ENCODE measurements at regions not wholly inside any gene's neighbourhood (a gene's known extent, or its start where the extent isn't known, plus 50 kb on each side); places are given as distances from the start of the nearest gene placed in this dataset.
A peak's percentile ranks its signal among the peaks of the same experiment; 100 is the strongest.

DNA sequence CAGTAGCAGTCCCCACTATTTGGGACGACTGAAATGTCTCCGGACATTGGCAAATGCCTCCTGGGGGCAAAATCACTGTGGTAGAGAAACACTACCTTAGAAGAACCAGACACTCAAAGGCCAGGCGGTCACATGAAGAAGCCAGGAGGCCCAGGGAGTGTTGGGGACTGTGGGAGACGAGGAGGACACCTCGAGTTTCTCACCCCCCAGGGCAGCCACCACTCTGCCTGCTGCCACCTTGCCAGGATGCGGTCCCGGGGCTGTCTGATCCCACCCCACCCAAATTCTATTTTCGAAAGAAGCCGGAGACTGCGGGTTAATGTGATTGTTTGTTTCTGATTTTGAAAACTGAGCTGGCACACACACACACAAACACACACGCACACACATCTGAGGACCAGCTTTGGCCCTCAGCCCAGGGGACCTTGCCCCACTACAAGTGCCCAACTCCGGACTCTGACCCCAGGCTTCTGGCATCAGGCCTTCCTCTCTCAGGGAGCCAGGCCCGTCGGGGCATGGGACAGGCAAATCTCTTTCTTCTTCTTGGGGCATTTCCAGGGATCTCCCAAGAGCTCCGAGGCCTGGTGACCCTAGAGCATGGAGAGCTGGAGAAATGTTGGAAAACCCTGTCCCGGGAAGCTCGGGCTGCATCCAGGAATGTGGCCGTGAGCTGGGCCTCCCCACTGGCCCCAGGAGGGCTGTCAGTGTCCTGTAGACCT is 187.5 kb upstream of the PMEPA1 start:
- DNase-seq (ENCODE audit: low spot score): no peak

- DNase-seq (ENCODE audit: low spot score): no peak
Measured at GRCh38 chr20:57896563-57896962, 186.7 kb upstream of the PMEPA1 start.

DNA sequence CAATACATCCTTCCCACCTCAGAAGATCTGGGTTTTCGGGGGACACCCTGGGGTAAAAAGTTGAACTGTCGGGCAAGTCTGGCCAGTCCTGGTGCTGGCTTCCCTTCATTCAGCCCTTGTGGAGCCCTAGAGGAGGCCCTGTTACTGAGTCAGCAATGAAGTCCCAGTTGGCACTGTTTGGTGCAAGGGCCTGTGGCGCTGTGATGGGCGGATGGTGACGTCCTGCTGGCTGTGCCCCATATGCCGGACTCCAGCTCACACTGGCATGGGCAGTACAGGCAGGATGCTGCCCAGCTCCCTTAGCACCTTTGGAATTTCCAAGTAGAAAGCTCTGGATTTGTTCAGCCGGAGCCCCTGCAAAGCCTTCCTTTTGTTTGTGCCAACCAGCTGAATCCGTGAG is 186.2 kb upstream of the PMEPA1 start:
- DNase-seq (ENCODE audit: low spot score): no peak

DNA sequence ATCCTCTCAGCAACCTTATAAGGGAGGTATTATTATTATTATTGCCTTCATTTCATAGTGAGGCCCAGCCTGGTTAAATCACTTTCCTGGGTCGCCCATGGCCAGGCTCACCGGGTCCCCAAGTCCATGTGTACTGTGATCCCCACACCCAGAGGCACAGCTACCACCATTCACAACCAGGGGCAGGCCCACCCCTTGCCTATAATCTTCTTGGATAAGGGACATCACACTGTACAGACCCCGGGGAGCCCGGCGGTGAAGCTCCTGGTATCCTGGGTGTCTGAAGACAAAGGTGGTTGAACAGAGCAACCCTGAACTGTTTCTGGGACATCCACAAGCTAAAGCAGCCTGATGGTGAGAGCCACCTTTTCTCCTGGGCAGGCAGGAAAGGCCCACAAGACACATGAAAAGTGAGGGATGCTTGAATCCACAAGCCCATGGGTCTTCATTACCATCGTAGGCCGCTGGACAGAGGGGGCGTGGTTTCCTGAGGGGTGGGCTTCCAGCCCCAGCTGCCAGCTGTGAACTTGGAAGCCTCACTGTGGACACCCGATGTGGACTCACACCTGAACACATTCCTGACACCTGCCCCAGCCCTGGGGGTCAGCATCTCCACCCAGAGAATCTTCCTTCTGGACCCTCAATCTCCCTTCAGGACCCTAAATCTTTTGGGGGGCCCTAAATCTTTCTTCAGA is 185.5 kb upstream of the PMEPA1 start:
- no peak for DNase-seq (ENCODE audit: low spot score)

DNA sequence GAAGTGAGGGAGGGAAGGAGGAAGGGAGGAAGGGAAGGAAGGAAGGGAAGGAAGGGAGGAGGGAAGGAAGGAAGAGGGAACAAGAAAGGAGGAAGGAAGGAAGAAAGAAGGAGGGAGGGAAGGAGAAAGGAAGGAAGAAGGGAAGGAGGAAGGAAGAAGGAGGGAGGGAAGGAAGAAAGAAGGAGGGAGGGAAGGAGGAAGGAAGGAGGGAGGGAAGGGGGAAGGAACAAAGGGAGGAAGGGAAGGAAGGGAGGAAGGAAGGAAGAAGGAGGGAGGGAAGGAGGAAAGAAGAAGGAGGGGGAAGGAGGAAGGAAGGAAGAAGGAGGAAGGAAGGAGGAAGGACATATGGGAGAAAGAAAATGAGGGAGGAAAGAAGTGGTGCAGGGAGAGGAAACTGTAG is 184.7 kb upstream of the PMEPA1 start:
- DNase-seq (ENCODE audit: low spot score): no peak

GRCh38 chr20:57894096-57894495 is 184.3 kb upstream of the PMEPA1 start:
- no peak for DNase-seq (ENCODE audit: low spot score)

DNA sequence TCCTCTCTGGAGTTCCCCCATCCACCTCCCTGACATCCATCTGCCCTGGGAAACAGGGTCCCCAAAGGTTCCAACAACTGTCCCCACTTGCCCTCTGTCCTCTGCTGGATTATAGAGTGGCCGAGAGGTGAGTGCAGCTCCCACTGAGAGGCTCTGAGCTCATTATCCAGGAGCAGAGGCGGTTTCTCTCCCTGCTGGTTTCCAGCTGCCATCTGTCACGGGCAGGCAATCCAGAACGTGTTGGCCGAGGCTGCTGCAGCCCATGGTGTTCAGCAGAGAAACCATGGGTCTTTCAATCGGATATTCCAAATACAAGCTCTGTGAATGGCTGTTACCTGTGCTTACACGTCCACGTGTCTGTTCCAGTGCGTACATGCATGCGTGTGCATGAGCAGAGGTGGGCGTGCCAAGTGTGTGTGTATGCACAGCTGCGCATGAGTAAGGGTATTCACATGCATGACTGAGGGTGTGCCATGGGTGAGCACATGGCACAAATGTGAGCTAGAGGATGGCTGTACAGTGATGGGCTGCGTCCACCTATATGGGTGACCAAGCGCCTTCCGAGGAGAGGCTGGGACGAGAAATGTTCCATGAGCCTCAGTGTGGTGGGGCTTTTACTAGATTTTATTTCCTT is 183.7 kb upstream of the PMEPA1 start:
- no peak for DNase-seq (ENCODE audit: low spot score)

DNA sequence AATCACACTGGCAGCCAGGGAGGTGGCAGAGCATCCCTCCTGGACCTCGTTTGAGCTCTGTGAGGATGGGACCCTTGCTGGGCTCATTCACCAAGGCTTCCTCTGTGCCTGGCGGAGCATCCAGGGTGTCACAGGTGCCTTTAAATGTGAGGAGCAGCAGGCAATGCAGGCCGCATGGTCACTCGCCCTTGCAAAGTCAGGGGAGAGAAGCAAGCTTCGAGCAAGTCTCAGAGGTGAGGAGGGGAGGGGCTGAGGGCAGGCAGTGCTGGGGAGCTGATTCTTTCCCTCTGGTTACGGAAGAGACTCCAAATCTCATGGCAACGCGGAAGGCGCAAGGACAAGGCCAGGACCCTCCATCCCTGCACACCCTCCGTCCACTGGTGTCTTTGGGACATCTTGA is 182.7 kb upstream of the PMEPA1 start:
- no peak for DNase-seq (ENCODE audit: low spot score)

DNA sequence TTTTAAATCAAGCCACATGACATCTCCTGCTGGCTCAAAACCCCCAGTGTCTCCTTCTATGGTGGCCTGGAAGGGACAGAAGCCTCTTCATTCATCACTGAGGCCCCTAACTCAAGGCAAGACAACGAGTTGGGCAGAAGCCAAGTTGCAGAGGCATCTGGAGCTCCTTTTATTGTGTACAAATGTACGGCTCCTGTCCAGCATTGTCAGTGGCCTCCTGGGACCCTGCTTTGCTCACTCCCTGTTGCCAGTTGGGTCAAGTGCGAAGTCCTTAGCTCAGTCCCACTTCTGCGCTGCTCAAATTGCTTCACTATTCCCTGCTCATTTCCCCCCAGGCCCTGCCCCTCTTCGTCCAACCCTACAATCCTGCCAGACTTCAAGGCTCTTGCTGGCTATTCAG is 181.2 kb upstream of the PMEPA1 start:
- no peak for DNase-seq (ENCODE audit: low spot score)

DNA sequence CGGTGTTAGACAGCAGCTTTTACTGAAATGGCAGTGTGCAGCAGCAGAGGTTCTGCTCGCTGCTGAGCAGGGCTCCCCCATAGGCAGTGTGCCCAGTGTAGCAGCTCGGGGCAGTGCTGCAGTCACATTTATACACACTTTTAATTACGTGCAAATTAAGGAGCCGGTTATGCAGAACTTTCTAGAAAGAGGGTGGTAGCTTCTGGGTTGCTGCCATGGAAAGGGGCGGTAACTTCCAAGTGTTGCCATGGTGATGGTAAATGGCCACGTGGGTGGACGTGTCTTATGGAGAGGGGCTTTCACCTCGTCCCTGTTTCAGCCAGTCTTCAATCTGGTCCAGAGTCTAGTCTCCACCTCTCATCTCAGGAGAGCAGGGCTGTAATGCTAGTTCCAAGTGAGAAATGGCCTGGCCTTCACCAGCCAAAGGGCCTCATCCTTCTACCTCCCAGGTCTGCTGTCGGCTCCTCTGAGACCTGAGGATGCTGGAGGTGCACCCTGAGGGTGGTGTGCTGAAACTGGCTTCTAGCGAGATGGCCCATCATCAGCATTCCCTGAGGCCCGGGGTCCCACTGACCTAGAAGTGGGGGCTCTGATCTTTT is 180.5 kb upstream of the PMEPA1 start:
- no peak for DNase-seq (ENCODE audit: low spot score)

DNA sequence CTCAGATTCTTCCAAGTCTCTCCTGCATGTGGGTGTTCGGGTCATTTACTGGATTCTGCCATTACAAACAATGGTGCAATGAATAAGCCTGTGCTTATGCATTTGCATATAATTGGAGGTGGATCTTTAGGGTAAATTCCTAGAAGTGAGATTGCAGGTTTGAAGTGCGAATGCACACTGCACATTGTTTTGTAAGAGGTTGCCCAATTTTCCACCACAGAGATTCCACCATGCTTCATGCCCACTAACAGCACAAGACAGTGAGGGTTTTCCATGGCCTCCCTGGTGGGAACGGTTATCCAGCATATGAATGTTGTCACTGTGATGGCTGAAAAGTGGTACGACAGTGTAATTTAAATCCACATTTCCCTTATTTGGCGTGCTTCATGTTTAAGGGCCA is 178.8 kb upstream of the PMEPA1 start:
- DNase-seq (ENCODE audit: low spot score): no peak

GRCh38 chr20:57884956-57885355 is 175.1 kb upstream of the PMEPA1 start:
- no peak for DNase-seq (ENCODE audit: low spot score)

- DNase-seq (ENCODE audit: low spot score): peak; percentile 19
Measured at GRCh38 chr20:57883761-57884160, 173.9 kb upstream of the PMEPA1 start.

DNA sequence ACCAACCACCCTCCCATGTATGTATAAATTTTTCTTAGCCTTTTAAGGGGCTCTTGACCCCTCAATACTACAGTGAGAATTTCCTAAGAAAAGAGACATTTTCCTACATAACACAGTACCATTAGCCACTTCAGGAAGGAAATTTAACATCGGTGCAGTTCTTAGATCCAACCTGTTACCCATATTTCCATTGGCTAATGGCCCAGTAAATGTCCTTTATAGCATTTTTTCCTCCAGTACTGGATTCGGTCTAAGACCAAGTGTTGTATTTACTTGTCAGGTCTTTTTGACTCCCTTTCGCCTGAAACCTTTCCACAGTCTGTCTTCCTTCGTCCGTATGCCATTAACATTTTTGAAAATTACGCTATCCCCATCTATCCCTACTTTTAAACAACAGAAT is 173.4 kb upstream of the PMEPA1 start:
- DNase-seq (ENCODE audit: low spot score): no peak

GRCh38 chr20:57882451-57883161 is 172.8 kb upstream of the PMEPA1 start:
- DNase-seq (ENCODE audit: low spot score): peak; percentile 39

DNA sequence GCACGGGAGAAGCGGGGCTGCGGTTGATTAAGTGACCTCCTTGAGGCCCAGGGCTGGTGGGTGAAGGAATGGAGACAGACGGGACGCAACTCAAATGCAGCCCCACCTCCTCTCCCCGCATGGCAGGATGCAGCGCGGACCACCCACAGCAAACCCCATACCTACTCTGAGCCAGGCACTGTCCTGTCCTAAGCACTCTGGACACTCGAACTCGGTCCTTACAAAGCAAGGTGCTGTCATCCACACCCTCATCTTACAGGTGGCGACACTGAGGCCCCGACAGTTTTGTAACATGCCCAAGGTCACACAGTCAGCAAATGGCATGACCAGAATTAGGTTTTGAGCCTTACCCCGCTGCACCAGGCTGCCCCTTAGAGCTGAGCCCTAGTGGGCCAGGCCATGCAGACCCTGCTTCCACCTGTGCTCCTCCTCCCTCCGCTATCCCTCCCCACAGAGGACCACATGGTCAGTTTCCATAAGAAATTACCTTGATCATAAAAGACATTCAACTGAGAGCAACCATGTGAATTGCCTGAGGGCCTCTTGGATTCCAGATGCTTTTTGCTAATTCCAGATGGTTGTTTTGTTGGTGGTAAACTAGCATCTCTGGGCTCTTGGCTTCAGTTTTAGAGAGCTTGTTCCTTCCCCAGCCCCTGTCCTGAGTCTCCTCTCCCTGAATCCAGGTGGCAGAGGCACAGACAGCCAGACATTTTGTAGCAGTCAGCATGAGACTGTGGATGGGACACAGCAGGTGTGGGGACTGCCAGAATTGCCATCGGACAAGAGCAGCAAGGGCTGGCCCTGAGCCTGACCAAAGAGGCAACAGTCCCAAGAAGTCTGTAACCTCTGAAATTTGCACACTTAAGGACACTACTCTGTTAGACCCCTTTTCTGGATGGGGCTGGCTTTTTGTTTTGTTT is 171.9 kb upstream of the PMEPA1 start:
- DNase-seq (ENCODE audit: low spot score): peak; percentile 34

GRCh38 chr20:57880571-57880892 is 170.7 kb upstream of the PMEPA1 start:
- DNase-seq (ENCODE audit: low spot score): no peak

DNA sequence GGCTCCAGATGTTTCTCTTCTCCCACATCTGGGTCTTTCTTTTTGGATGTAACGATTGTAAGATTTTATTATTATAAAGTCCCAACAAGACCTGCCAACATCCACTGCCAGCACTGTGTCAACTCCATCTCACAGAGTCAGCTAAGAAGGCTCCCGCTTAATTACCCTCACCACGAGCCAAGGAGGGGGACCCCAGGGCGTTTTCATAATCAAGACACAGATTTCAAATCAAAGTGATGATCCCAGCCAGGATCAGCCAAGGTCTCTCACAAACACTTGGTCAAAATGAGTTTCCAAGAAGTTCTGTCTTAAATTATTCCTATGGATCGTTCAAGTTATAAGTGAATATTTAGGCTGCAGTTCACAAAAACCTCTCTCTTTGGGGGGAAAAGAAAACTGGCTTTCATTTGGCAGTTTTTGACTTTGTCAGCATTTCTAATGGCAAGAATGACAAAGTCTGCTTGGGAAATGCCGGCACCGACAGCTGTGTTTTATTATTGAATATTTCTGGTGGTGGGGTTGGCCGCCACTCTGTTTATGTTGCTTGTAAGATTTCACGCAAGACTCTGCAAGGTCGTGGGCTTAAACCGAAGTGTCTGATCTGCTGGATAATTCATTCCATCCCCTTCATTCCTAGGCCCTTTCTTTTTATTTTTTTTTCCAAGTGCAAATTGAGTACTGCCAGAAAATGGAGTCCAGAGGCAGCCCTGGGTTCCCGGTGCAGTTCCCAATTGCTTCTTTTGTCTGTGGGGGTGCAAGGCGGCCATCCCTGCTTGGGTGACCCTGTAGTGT is 170.2 kb upstream of the PMEPA1 start:
- peak; percentile 49 for DNase-seq (ENCODE audit: low spot score)

DNA sequence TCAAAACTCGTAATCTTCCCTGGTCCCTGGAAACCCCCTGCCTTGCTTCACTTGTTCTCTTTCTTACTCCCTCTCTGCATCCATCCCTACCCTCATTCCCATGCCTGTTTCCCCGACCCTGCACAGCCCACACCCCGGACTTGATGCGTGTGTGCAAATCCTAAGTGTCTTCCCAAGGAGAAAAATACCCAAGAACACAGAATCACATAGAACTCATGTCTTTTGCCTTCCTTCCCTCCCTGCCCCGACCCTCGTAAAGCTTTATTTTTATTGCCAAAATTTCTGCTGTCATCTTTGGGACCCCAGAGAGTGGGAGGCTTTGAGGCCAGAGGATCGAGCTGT is 169.6 kb upstream of the PMEPA1 start:
- peak; percentile 32 for DNase-seq (ENCODE audit: low spot score)

- peak; percentile 34 for DNase-seq (ENCODE audit: low spot score)
Measured at GRCh38 chr20:57878786-57879424, 169.1 kb upstream of the PMEPA1 start.

All from ureter (tissue), 1 donor.